GM13977 (cell line): ENCODE measurements at regions not wholly inside any gene's neighbourhood (a gene's known extent, or its start where the extent isn't known, plus 50 kb on each side); places are given as distances from the start of the nearest gene placed in this dataset.

Experiments
- DNase-seq: peaks from one replicate; pipeline ENCODE4 v3.0.0; 2012; ENCODE audit warnings: low spot score
- in situ Hi-C: fragments of 300-500 bp; cut with MboI; formaldehyde crosslinking; loops from one replicate; pipeline ENCODE4 v1.12.0; 2022; ENCODE audit warnings: low sequenced_read_pairs, low pct_unique_long_range_greater_than_20kb, mixed read lengths, inconsistent platforms; ENCODE audit not compliant: unreplicated experiment
- TF ChIP-seq, protein P1 (sequence below): IDR thresholded peaks from 2 replicates; pipeline ENCODE4 v1.5.1; 2012; ENCODE audit warnings: mild to moderate bottlenecking, control low read depth; ENCODE audit not compliant: insufficient read depth; ENCODE audit errors: extremely low read depth, missing control alignments

DNA sequence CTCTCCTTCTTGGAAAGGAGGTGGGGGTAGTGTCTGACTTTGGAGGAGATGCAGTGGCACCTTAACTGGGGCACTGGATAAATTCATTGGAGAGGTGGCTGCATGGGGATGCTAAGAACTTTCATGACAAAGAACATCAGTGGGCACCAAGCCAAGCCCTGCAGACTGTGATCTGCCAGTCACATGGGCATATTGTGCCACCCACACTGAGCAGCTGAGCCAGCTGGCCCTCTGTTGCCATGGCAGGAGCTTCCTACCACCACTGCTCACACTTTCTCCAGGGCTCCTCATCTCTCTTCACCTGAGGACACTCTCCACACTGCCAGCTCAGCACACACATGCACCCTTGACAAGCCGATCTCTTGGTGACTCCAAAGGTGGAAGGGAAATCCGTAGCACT, 715.6 kb downstream of the QKI start:
- DNase-seq = no peak
- TF ChIP-seq, protein P1, sequence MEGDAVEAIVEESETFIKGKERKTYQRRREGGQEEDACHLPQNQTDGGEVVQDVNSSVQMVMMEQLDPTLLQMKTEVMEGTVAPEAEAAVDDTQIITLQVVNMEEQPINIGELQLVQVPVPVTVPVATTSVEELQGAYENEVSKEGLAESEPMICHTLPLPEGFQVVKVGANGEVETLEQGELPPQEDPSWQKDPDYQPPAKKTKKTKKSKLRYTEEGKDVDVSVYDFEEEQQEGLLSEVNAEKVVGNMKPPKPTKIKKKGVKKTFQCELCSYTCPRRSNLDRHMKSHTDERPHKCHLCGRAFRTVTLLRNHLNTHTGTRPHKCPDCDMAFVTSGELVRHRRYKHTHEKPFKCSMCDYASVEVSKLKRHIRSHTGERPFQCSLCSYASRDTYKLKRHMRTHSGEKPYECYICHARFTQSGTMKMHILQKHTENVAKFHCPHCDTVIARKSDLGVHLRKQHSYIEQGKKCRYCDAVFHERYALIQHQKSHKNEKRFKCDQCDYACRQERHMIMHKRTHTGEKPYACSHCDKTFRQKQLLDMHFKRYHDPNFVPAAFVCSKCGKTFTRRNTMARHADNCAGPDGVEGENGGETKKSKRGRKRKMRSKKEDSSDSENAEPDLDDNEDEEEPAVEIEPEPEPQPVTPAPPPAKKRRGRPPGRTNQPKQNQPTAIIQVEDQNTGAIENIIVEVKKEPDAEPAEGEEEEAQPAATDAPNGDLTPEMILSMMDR = no peak
- in situ Hi-C loops = no loop called here

DNA sequence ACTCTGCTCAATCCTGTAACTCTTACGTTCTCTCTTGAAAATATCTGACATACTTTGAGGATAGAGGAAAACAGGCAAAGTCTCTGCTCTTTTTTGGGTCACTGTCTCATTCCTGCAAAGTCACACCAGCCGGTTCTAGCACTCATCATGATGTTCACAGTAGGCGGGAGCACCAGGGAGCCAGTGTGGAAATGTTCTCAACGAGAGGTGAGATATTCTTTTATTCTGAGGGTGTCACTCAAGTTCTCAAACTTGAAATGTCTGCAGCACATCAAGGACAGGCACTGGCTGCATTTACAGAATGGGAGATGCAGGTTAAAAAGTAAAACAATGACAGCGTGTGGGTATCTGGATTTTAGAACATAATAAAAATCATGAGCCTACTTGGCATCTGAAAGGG, 714.7 kb downstream of the QKI start:
- in situ Hi-C loops = no loop called here

DNA sequence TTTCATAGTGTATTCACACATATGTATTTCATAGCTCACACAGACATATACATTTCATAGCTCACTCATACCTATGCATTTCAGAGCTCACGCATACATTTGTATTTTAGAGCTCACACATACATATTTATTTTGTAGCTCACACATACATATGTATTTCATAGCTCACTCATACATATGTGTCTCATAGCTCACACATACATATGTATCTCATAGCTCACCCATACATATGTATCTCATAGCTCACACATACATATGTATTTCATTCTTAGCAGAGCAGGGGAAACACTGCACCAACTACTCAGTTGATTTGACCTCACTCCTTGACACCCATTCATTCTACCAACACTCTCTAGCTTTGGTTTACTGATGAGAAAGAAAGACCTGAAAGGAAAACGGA, 713.6 kb downstream of the QKI start:
- in situ Hi-C loops = no loop called here
- TF ChIP-seq, protein P1 = no peak

More for the DNA sequence above, 714.7 kb downstream of the QKI start:
- TF ChIP-seq, protein P1 = no peak
- DNase-seq = no peak

DNA sequence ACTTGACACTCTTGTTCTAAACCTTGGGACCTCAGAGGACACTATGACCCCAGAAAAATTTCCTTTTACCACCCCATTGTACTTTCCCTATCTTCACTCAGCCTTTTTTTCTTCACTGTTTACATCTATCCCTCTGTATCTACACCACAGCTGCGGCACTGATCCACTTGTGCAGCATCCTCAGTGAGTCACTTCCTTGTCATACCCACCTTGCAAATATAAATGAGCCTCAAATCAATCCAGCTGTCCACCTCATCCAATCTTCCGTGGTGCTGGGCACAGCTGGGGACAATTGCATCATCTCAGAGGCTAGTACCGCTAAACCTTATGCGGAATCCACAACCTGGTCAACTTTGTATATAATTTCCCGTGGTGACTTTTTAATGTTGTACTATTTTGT, 710.5 kb downstream of the QKI start:
- DNase-seq = no peak
- TF ChIP-seq, protein P1 = no peak
- in situ Hi-C loops = no loop called here

More for the DNA sequence above, 713.6 kb downstream of the QKI start:
- DNase-seq = no peak

DNA sequence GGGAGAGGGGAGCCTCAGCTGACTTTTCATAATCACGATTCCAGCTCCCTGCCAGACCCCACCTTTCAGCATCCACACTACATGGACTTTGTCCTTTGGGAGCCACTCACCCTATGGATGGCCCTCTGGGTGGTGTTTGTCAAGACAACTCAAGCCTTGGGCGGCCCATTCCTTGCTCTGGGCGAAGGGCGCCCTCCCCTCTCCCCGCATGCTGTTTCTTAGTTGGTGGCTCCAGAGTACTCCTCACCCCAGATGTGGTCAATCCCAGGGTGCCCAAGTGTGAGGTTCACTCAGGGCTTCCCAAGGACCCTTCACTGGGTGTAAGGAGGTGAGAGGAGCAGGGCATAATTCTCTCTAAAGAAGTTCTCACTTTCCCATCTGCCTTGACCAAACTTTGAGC, 710.0 kb downstream of the QKI start:
- no peak for DNase-seq
- in situ Hi-C loops = no loop called here
- TF ChIP-seq, protein P1 = no peak

DNA sequence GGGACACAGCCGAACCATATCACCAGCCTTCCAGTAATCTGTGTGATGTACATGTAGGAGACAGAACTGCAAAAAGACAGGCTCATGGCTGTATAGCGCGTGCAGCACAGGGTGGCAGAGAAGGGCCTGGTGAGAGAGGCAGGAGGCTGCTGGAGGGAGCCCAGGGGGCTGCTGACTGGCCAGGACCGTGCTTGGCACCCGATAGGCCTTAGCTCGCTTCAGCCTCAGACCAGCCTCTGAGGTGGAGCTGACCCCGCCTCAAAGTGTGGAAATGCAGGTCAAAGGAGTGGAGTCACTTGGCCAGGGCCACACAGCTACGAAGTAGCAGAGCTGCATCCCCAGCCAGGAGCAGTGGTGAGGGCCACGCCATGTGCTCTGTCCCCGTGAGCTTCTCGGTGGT, 707.6 kb downstream of the QKI start:
- in situ Hi-C loops = no loop called here
- TF ChIP-seq, protein P1 = no peak
- no peak for DNase-seq

DNA sequence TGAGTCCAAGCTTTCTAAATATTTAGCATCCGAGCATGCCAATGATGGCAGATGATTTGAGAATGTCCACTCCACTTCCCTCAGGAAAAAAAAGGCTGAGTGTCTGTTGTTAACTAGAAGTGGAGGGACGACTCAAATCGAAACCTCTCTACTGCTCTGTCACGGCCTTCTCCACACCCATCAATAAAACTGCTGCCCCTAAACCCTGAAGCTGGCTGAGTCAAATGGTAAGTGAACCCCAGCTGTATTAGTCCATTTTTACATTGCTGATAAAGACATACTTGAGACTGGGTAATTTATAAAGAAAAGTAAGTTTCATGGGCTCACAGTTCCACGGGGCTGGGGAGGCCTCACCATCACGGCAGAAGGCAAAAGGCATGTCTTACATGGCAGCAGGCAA, 707.0 kb downstream of the QKI start:
- TF ChIP-seq, protein P1 = no peak
- no peak for DNase-seq
- in situ Hi-C loops = no loop called here
